ENCODE measurements at regions not wholly inside any gene's neighbourhood (a gene's known extent, or its start where the extent isn't known, plus 50 kb on each side); places are given as distances from the start of the nearest gene placed in this dataset.

DNA sequence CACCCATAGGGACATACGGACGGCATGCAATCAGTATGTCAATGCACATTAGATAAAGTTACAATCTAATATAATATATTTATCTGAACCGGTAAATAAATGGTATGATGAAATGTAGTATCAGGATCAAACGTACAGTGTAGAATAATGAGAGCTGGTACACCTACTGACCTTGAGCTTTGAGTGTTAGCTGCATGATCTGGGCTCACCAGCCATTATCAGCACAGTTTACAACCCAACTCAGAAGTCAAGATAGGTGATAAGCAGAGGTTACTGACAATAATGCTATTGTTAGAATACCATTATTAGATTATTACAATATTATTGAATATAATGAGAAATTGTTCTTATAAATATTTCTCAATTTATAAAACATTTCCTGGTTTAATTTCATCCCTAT lies 103.0 kb upstream of the ESRRG start:
- Mint-ChIP-seq H3K4me3 (ENCODE audit: unreplicated experiment) (no peak overlapping the region), H3K4me1 (ENCODE audit: unreplicated experiment) (peaks cover 6% of the 10 kb centered on the region), H3K27ac (ENCODE audit: unreplicated experiment) (no peak overlapping the region), H3K36me3 (ENCODE audit: low read depth, unreplicated experiment) (no peaks in the 10 kb centered on the region), H3K9me3 (ENCODE audit: unreplicated experiment) (no peaks in the 10 kb centered on the region), H3K27me3 (ENCODE audit: unreplicated experiment) (no peaks in the 10 kb centered on the region)
- DNase-seq (ENCODE audit: low spot score): no peak
- TF ChIP-seq, protein P1, sequence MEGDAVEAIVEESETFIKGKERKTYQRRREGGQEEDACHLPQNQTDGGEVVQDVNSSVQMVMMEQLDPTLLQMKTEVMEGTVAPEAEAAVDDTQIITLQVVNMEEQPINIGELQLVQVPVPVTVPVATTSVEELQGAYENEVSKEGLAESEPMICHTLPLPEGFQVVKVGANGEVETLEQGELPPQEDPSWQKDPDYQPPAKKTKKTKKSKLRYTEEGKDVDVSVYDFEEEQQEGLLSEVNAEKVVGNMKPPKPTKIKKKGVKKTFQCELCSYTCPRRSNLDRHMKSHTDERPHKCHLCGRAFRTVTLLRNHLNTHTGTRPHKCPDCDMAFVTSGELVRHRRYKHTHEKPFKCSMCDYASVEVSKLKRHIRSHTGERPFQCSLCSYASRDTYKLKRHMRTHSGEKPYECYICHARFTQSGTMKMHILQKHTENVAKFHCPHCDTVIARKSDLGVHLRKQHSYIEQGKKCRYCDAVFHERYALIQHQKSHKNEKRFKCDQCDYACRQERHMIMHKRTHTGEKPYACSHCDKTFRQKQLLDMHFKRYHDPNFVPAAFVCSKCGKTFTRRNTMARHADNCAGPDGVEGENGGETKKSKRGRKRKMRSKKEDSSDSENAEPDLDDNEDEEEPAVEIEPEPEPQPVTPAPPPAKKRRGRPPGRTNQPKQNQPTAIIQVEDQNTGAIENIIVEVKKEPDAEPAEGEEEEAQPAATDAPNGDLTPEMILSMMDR (IDR thresholded peaks at IDR 0.05; ENCODE audit: unreplicated experiment): no peak

DNA sequence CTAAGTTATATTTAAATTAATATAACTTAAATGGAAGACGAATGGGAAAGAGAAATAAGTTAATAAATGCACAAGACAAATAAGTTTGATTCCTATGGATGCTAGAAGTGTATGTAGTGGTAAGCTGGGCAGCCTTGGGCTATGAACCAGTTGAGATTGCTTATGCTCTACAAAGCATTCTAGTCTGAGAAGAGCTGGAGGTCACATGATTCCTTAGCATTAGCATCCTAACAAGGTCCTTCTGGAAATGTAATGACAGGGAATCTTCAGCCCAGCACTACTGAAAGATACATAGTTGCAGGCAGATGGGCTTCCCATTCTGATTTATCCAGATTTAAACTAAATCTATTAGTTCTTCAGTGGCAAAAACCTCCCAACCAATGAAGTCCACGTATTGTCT lies 102.3 kb upstream of the ESRRG start:
- Mint-ChIP-seq H3K4me3 (ENCODE audit: unreplicated experiment) (no peak overlapping the region), H3K9me3 (ENCODE audit: unreplicated experiment) (no peaks in the 10 kb centered on the region), H3K27ac (ENCODE audit: unreplicated experiment) (no peak overlapping the region), H3K27me3 (ENCODE audit: unreplicated experiment) (no peaks in the 10 kb centered on the region), H3K36me3 (ENCODE audit: low read depth, unreplicated experiment) (no peaks in the 10 kb centered on the region), H3K4me1 (ENCODE audit: unreplicated experiment) (peaks cover 2% of the 10 kb centered on the region)
- TF ChIP-seq, protein P1 (IDR thresholded peaks at IDR 0.05; ENCODE audit: unreplicated experiment): no peak
- no peak for DNase-seq (ENCODE audit: low spot score)

DNA sequence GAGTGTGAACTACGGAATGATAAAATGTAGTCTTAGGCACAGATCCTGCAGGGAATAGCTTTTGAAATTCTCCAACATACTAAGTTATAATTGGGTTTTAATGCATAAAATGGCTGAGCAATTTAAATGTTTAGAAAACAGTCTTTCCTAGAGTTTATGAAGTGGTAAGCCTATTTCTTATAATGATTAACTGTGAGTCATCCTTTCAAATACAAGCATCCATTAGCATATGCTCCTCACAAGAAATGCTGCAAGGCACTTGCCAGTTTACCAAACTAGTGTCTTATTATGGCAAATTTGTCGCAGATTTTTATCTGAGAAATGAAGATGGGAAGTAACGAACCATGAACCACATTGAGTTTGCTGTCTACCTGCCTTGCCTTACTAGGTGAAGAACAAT lies 101.3 kb upstream of the ESRRG start:
- no peaks in the 10 kb centered on the region for H3K9me3 Mint-ChIP-seq (ENCODE audit: unreplicated experiment)
- H3K27ac Mint-ChIP-seq (ENCODE audit: unreplicated experiment): no peak overlapping the region
- no peaks in the 10 kb centered on the region for H3K4me1 Mint-ChIP-seq (ENCODE audit: unreplicated experiment)
- H3K27me3 Mint-ChIP-seq (ENCODE audit: unreplicated experiment): no peaks in the 10 kb centered on the region
- TF ChIP-seq, protein P1 (IDR thresholded peaks at IDR 0.05; ENCODE audit: unreplicated experiment): no peak
- H3K4me3 Mint-ChIP-seq (ENCODE audit: unreplicated experiment): no peak overlapping the region
- no peak for DNase-seq (ENCODE audit: low spot score)
- no peaks in the 10 kb centered on the region for H3K36me3 Mint-ChIP-seq (ENCODE audit: low read depth, unreplicated experiment)

DNA sequence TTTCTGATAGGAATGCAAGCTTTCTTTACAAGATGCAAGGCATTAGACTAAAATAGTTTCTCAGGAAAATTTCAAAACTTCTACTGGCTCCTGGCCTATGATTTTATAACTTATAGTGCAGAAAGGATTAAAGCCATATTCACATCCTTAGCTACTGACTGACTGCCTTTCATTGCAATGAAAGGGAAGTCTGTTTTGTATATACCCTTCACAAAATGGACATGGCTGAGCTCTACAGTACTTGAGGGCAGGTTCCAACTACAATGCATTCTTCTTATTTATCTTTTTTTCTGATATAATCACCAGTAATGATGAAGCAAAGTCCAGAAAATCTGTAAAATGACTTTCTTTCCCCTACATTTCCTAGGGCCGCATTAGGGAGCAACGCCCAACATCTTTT lies 100.5 kb upstream of the ESRRG start:
- no peak overlapping the region for H3K4me3 Mint-ChIP-seq (ENCODE audit: unreplicated experiment)
- no peaks in the 10 kb centered on the region for H3K27me3 Mint-ChIP-seq (ENCODE audit: unreplicated experiment)
- no peaks in the 10 kb centered on the region for H3K36me3 Mint-ChIP-seq (ENCODE audit: low read depth, unreplicated experiment)
- no peaks in the 10 kb centered on the region for H3K4me1 Mint-ChIP-seq (ENCODE audit: unreplicated experiment)
- no peak for DNase-seq (ENCODE audit: low spot score)
- no peak overlapping the region for H3K27ac Mint-ChIP-seq (ENCODE audit: unreplicated experiment)
- no peaks in the 10 kb centered on the region for H3K9me3 Mint-ChIP-seq (ENCODE audit: unreplicated experiment)
- TF ChIP-seq, protein P1 (IDR thresholded peaks at IDR 0.05; ENCODE audit: unreplicated experiment): no peak

DNA sequence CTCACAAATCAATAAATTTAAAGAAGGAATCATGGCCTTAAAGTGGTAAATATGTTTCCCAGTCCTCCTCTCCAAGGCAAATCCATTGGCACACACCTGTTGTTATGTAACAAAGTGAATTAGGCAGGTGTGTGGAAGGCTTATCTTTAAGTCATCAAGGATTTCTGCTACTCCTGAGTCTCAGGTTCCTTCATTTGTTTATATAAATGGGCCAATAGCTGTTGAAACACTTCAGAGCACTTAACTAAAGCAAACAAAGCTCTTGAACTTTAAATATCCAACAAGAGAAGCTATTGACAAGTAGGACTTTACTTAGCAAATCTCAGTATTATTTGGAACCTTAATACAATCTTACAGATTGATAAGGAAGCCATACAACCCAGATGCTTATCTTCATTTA lies 99.3 kb upstream of the ESRRG start:
- no peaks in the 10 kb centered on the region for H3K4me1 Mint-ChIP-seq (ENCODE audit: unreplicated experiment)
- no peak overlapping the region for H3K27ac Mint-ChIP-seq (ENCODE audit: unreplicated experiment)
- TF ChIP-seq, protein P1 (IDR thresholded peaks at IDR 0.05; ENCODE audit: unreplicated experiment): no peak
- no peaks in the 10 kb centered on the region for H3K27me3 Mint-ChIP-seq (ENCODE audit: unreplicated experiment)
- H3K9me3 Mint-ChIP-seq (ENCODE audit: unreplicated experiment): no peaks in the 10 kb centered on the region
- no peaks in the 10 kb centered on the region for H3K36me3 Mint-ChIP-seq (ENCODE audit: low read depth, unreplicated experiment)
- no peak for DNase-seq (ENCODE audit: low spot score)
- H3K4me3 Mint-ChIP-seq (ENCODE audit: unreplicated experiment): no peak overlapping the region
